GM21515 (cell line): ENCODE measurements at regions not wholly inside any gene's neighbourhood (a gene's known extent, or its start where the extent isn't known, plus 50 kb on each side); places are given as distances from the start of the nearest gene placed in this dataset.

ENCODE experiments used
- ATAC-seq: cut with Tn5 transposase; IDR thresholded peaks from one replicate; pipeline ENCODE4 v1.9.1; 2021; ENCODE audit not compliant: unreplicated experiment

DNA sequence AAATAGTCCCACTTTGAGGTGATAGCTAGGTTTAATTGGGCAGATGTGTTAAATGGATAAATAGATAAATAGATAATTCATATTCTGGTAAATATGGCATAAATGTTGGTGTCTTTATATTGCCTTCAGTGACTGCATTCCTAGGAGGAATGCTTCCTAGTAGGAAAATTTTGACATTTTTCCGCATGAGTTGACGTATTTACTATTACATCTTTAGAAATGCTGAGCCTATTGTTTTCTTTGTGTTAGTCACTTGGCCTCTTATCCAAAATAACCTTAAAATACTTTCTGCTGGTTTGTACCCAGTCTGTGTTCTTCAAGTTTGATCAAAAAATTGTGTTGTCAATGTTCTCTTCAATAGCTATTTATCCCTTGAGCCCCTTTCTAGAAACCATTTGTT is 495.6 kb upstream of the ZEB2 start:
- no peak for ATAC-seq

DNA sequence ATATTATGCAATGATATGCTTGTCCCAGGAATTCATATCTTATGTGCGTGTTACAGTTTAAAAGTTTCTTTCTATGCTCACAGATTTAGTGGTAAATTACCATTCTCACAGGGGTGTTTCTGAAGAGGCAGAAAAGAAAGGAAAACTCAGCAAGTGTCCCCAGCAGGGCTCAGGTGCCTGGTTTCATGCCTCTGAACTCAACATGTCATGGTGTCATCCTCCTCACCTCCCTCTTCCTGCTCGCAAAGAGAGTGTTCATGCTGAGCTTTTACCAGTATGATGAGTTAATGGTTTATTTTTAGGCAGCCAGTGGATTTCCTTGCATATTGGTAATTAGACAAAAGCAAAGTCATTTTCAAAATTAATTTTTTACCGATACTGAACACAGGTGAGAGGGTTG is 492.9 kb upstream of the ZEB2 start:
- ATAC-seq, result no peak

DNA sequence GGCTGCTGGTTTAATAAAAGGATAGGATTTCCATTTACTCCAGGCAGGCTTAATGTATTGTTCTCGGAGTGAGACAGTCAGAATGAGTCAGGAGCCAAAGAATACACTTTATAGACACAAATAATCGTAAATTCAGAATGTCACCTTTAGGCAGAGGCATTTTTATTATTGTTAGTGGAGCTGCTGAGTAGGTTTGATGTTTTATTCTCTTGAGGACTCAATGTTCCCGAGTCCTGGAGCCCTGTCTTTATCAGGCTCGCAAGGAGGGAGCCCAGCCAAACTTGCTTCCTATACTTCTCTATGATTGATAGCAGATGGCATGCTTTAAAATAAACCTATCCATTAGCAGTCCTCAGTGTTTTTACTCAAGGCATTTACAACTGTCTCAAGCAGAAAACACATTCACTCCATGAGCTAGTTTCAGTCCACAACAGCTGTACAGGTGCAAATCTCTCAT is 492.3 kb upstream of the ZEB2 start:
- ATAC-seq, result no peak

DNA sequence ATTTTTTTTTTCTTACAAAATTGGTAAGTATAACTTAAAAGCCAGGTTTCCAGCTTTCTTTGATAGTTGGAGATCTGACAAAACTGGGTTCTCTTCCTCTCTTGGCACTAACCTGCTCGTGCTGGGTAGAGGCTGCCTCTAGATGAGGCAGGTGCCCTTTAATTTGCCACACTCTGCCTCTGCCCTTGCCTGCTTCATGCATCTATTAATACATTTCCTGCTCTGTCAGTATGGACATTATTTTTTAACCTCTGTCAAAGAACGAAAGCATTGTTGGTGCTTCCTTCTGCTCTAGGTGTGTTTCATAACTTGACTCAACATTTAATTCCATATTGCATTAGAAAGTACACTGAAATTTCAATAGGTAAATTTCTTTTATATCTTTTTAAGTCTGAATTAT is 490.7 kb upstream of the ZEB2 start:
- no peak for ATAC-seq

DNA sequence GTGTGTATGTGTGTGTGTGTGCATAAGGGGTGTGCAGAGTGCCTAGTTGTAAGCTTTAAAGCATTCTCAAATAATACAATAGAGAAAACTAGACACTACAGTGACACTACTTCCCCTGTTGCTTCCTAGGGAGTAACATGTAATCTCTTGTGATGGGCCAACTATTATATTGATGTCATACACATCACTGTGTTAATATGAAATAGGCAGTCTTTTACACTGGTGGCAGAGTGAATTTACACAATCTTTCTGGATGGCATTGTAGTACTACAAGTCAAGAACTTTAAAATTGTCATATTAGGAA is 488.0 kb upstream of the ZEB2 start:
- no peak for ATAC-seq

DNA sequence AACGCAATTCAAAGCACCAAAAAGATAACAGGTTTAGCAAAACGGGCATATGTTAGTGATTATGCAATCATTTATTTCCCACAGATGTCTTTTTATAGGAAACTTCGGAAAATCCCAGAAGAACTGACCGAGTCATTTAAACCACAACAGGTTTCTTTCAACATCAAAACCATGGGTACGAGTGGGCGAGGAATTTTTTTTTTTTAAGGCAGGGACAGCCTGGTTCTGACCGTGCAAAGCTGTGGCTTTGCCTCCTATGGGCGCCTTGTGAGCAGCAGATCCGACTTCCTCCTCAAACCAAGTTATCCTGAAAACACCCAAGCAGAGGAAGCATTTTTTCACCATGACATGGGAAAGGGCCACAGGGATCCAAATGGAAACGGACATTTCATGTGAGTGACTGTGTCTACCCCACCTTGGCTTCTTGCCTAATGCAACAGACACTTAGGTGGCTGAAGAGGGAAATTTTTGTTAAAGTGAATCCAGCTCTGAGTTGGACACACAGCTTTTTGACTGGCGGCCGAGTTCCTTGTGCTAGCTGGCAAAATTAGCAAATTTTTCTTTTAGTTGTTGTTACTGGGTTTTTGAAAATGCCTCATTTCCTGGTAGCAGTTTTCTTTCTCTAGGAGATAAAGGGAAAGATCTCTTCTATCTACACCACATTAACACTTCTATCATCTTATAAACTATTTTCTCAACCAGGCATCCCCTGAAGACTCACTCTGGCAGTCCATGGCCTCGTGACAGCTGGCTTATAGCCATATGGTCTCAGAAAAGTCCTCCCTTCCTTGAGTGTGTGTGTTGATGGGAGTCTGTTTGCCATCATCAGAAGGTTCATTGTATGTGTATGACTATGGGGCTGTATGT is 487.4 kb upstream of the ZEB2 start:
- ATAC-seq, result no peak

DNA sequence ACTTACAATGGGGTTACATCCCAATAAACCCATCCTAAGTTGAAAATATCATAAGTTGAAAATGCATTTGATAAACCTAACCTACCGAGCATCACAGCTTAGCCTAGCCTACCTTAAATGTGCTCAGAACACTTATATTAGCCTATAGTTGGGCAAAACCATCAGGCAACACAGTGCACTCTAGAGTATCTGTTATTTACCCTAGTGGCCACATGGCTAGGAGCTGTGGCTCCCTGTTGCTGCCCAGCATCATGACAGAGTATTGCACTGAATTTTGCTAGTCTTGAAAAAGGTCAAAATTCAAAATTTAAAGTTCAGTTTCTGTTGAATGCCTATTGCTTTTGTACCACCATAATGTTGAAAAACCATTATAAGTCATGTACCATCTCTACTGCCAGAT is 482.7 kb upstream of the ZEB2 start:
- no peak for ATAC-seq

DNA sequence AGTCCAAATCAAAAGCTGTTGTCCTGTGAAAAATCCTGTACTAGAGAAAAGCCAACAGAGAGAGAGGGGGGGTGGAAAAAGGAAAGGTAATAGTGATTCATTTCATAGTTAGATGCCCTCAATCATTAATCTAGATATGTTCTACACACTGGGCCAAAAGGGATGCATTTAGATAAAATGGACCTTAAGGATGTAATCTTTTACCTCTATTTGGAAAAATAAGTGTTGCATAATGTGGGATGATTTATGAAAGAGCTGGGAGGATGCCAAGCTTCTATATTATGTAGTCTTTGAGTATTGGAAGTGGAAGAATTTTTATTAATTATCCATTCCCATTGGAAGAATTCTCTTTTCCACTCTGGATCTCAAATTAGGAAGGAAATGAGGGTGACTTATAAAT is 480.5 kb upstream of the ZEB2 start:
- ATAC-seq, result no peak

DNA sequence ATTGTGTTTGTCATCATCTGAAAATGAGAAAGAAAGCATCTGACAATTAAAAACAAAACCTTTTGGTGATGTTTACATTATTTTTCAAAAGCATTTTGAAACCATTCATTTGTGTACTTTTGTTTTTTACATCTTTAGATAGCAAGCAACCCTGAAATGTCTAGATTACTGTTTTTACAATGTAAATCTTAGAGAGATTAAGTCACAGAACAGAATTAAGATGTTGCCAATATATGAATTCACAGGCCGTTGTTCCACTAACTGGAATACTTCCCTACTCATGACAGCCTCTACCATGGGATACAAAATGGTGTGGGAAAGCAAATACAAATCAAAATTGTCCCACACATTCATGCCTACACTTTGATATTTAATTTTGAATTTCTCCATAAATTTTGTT is 480.0 kb upstream of the ZEB2 start:
- ATAC-seq, result no peak

DNA sequence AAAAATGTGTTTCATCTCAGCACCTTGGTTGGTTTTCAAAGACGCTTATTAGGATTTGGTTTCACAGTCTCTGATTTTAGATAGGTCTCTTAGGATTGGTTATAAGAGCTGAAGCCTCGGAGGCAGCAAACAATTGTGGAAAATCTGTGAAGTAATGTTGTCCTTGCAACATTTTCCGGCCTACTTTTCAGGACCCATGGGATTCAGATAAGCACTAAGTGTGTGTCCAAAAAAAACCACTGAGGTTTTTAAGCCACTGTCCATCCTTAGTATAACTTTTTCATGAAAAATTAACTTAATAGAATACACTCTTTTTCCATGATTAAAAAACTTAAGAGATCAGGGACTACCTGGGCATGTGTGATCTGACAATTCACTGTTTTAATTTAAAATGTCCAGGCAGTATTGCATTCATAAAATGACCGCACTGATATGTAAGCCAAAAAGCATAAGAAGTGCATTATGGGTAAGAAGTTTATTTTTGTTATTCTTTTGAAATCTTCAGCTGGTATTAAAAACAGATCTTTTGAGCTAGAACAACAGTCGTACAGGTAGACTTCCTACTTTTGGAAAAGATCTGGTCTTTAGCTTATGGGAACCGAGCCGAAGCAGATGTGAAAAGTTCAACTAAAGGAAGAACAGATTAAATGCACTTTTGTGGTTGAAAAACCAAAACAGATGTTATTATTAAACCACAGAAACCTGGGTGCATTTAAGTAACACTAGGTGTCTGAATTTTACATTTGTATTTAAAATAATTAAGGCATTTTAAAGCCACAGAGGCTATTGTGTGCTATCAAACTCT is 479.4 kb upstream of the ZEB2 start:
- ATAC-seq, result no peak

DNA sequence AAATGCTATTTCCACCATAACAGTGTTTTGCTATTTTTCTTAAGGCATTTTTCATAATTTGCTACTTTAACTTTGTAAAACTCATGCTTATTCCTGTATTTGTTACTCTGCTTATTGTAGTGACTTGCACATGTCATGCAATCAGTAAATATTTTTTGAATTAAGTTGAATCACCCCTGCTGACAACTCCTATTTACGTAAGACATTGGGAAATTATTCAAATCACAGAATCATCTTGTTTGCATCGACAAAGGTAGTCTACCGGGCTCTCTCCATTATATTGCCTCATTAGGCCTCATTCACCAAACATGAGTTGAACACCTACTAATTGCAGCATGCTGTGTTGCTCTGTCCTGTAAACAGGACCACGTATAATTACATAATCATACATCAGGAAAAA is 478.5 kb upstream of the ZEB2 start:
- ATAC-seq, result no peak

DNA sequence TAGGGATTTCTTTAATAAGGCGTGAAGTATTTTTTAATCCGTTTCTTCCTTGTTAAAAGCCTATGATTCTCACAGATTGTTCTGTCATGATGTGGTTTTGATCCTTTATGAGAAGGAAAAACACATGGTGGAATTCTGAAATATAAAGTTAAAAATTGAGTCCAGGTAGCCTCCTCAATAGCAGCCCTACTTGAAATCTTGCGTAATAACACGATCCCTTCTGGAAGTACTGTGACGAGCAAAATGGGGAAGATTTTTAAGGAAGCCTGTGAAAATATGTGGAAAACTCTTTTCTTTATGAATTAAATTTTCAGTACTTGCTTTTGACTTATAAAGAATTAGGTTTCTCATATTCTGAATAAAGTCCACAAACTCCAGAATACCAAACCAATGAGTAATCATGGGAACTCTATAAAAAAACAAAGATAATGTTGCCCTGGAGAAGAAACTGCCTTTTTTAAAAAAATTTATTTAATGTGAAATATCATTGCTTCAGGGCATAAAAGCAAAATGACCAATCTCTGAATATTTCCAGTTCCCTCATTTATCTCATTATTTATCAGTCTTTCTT is 476.4 kb upstream of the ZEB2 start:
- ATAC-seq, result no peak

DNA sequence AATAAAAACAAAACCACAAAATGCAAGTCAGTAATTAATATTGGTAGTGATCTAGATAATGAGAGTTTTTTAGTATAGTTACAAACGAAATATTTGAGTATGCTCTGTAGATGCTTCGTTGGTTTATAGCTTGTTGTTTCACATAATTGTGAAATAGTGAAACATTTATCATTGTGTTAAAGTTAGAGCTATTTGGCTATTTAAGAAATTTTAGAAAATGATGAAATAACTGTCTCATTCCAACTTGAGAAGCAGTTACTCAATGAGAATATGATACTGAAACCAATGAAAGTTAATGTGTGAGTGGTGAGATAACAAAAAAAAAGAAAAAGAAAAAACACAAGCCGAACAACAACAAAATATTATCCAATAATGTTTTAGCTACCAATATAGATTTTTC is 475.6 kb upstream of the ZEB2 start:
- no peak for ATAC-seq

DNA sequence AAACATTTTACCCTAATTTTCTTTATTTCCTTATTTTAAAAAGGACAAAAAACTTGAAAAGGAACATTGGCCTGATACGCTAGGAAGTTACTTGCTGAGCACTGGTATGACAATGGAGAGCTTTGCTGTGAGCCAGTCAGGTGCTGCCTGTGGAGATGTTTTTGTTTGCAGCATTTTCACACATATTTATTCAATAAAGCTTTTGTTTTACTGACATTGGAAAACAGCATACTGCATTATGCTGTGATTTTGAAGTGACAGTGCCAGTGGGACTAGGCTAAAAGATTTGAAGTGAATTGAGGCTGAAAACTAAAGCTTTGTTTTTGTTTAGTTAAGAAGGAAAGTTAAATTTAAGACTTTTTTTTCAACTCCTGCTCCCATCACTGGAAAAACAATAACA is 470.7 kb upstream of the ZEB2 start:
- ATAC-seq, result no peak

DNA sequence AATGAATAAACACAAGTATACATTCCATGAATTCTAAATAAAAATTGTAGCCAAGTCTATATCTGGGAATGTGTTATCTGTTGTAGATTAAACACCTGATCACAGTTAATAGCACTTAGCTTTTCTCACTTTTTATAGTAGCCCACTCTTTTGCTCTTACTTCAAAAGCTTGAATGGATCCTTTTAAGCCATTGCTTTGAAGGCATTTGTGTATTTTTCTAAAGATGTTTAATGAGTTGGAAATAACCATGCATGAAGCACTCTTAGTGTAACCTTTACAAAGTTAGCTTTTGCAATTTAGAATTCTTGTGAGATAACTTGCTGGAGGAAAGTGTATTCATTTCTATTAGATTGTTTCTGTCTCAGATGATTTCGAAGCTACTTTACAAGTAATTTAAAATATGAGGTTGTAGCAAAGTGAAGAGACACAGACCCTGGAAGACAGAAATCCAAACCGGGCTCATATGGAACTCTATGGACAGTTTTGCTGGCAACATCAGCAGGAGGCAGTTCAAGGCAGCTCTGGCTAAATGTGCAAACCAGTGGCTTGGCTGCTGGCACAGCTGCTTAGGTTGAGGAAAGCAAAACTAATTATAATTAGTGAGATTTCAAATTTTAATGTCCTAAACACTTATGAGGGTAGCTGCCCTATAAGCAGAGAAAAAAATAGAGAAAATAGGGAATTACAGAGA is 469.8 kb upstream of the ZEB2 start:
- ATAC-seq, result no peak

DNA sequence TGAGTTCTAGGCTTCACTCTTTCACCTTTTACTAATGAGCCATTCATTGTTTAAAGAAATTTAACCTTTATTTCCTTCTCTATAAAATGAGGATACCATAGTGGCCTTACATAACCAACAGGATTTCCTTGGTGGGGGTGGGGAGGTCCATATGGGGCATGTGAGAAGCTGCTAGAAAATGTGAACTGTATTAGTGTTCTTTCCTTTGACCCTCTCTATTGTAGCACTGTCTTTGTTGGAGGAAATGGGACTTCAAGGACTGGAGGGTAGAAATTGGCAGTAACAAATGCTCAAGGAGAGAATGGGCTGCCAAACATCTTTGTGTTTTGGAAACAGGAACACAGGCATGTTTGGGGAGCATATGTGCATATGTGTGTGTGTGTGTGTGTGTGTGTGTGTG is 468.7 kb upstream of the ZEB2 start:
- ATAC-seq, result no peak

DNA sequence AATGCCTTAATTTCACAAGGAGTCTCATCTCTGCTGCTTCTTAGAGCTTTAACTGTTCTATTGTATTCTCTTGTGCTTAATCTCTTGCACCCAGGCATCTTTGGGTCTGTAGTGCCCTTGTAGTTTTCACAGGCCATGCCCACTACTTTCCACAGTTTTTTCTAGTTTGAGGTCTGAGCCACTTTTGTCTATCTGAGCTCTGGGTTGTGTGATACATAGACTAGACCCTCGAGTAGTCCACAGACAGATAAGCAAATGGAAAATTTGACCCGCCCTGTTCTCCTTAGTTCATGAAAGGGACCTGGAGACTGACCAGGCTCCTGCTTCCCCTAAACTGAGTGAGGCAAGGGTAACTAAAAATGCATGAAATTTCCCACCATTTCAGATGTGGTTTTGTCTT is 466.8 kb upstream of the ZEB2 start:
- no peak for ATAC-seq

DNA sequence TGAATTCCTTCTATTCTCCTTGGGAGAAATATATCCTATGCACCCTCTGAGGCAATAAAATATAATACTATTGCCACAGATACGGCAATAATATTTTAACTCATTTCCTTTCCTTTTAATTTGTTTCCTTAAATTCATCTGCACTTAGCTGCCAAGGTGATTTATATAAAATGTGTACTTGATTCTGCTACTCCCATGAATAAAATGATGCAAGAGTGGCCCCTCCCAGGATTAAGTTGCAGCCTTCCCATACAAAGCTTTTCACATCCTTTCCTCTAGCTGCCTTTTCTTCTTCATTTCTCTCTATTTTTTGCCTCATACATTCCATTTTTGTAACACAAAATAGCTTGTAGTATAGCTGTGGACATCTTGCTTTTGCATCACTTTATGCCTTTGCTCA is 464.1 kb upstream of the ZEB2 start:
- ATAC-seq, result no peak

DNA sequence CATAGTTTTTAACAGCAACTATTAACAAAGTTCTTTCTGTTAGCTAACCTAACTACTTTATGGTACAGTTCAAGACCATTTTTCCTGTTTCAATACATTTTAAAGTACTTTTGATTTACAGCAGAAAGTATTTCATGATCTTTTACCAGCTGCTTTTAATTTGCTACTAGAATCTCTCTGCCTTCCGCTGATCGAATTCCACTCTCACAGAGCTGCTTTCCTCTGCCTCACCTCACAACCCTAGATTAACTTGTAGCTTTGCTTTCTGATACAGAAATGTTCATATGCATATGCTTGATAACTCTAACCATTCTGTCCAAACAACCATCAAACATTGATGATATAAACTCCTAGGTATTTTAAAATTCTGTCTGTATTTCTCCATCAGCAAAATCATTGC is 463.2 kb upstream of the ZEB2 start:
- no peak for ATAC-seq

DNA sequence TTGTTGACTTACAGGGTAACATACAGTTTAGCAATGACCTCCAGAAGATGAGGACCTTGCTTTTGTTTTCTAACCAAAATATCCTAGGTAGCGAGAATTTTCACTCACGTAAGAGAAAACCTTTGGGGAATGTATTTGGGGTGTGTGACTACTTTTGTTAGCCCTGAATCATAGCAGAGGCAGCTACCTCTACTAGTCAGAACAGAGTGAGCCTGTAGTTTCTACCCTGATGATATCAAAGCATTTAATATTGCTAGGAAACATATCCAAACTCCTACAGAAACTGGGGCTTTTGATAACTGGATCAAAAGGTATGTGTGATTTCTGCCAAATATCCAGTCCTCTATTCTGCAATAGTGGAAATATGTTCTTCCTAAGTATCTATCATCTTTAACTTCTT is 462.6 kb upstream of the ZEB2 start:
- ATAC-seq, result no peak

DNA sequence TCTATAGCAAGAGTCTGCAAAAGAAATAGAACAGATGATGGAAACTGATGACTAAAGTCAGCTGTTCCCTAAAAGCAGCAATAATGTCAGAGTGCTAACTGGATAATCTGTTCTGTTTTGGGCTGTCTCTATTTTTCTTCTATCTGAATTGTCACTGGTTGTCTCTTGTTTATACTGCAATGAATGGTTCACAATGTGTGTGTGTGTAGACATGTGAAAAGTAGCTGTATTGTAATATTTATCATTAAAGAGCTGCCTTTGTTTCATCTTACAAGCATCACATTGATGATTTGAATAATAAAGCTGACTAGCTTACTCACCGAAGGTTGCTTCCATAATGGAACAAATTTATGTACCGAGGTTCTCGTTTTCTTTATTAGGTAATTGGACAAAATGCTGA is 456.0 kb upstream of the ZEB2 start:
- no peak for ATAC-seq

DNA sequence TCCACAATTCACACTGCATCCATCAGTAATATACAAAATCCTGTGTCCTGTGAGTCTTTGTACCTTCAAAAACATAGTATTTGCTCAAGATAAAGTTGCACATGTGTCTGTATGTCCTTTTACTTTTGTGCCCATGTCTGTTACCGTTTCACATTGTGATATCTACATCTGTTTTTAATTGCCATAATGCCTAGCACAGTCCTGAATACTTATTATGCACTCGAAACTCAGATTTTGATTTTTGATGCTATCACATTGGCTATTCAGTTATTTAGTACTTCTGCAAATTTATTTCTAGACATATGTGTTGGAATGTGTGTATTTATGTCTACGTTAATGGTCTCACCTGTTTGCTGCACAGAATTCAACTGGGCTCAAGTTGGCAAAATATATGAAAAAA is 452.8 kb upstream of the ZEB2 start:
- ATAC-seq, result no peak
